ENCODE measurements at regions not wholly inside any gene's neighbourhood (a gene's known extent, or its start where the extent isn't known, plus 50 kb on each side); places are given as distances from the start of the nearest gene placed in this dataset.

- Histone ChIP-seq H3K27ac (ENCODE audit: low read depth in 2 of 2, low read length in 1 of 2) (no peak overlapping the region), H2AFZ (ENCODE audit: low read depth) (no peak overlapping the region), H3K79me2 (ENCODE audit: insufficient read depth) (no peaks in the 10 kb centered on the region), H3K4me1 (ENCODE audit: control insufficient read depth in 1 of 2, insufficient read depth in 2 of 2, low read depth in 1 of 2, low read length in 1 of 2) (no peaks in the 10 kb centered on the region), H3K27me3 (ENCODE audit: insufficient read depth) (no peaks in the 10 kb centered on the region), H3K4me3 (ENCODE audit: low read depth in 2 of 2, low read length in 1 of 2) (no peak overlapping the region), H3K9ac (no peak overlapping the region), H3K9me2 (no peaks in the 10 kb centered on the region), H3K36me3 (replicated peaks in 1 of 2; ENCODE audit: control insufficient read depth in 1 of 2, insufficient read depth in 2 of 2, low read length in 1 of 2) (no peaks in the 10 kb centered on the region), H3F3A (replicated peaks; ENCODE audit: insufficient read depth) (no peaks in the 10 kb centered on the region), H3K9me3 (no peaks in the 10 kb centered on the region), H4K20me1 (ENCODE audit: insufficient read depth) (no peaks in the 10 kb centered on the region), H3K4me2 (no peak overlapping the region)
- ChIA-PET CTCF (no interaction called here), POLR2A (no interaction called here)
- WGBS (ENCODE audit: low lambda C conversion rate) = 40% methylated on average over 7 of the region's 7 CpGs
- TF ChIP-seq USF1 (IDR thresholded peaks at IDR 0.05; ENCODE audit: borderline replicate concordance, low read depth) = no peak
- no peak for TF ChIP-seq EZH2phosphoT487 (IDR thresholded peaks at IDR 0.05; ENCODE audit: borderline replicate concordance, low read depth)
- TF ChIP-seq FOXM1 (IDR thresholded peaks at IDR 0.05; ENCODE audit: low read depth) = no peak
- TF ChIP-seq YY1 (IDR thresholded peaks at IDR 0.05; ENCODE audit: low read depth) = no peak
- no peak for TF ChIP-seq TEAD4 (IDR thresholded peaks at IDR 0.05; ENCODE audit: borderline replicate concordance, insufficient read depth)
- TF ChIP-seq FOXJ3 (CRISPR knock-in tag; IDR thresholded peaks at IDR 0.05) = no peak
- TF ChIP-seq RAD21 (IDR thresholded peaks at IDR 0.05; ENCODE audit: low read length) = no peak
- TF ChIP-seq MEF2A (IDR thresholded peaks at IDR 0.05; ENCODE audit: borderline replicate concordance, low read depth) = no peak
- TF ChIP-seq FOSL2 (IDR thresholded peaks at IDR 0.05; ENCODE audit: borderline replicate concordance, low read depth) = no peak
- no peak for TF ChIP-seq CHD2 (IDR thresholded peaks at IDR 0.05; ENCODE audit: low read length, partially characterized antibody)
- DNase-seq = no peak
Observed at GRCh38 chr2:128693743-128694029, 375.0 kb upstream of the HS6ST1 start.

GRCh38 chr2:128695646-128696220 is 377.1 kb upstream of the HS6ST1 start:
- Histone ChIP-seq H3K9me2 (no peaks in the 10 kb centered on the region), H3F3A (replicated peaks; ENCODE audit: insufficient read depth) (no peaks in the 10 kb centered on the region)
- TF ChIP-seq POLR2AphosphoS5 (IDR thresholded peaks at IDR 0.05; ENCODE audit: low read depth, low read length) (no peak), SIN3A (IDR thresholded peaks at IDR 0.05; ENCODE audit: borderline replicate concordance, low read depth, low read length) (no peak), ZBTB33 (IDR thresholded peaks at IDR 0.05; ENCODE audit: borderline replicate concordance, low read depth) (no peak), MXI1 (IDR thresholded peaks at IDR 0.05; ENCODE audit: low read depth, low read length) (no peak), FOXM1 (IDR thresholded peaks at IDR 0.05; ENCODE audit: low read depth) (no peak), USF1 (IDR thresholded peaks at IDR 0.05; ENCODE audit: borderline replicate concordance, low read depth) (no peak), ELF1 (IDR thresholded peaks at IDR 0.05) (no peak), NRF1 (IDR thresholded peaks at IDR 0.05; ENCODE audit: low read depth, low read length) (no peak), RCOR1 (IDR thresholded peaks at IDR 0.05; ENCODE audit: low read length) (no peak), EZH2phosphoT487 (IDR thresholded peaks at IDR 0.05; ENCODE audit: borderline replicate concordance, low read depth) (no peak), NFIC (IDR thresholded peaks at IDR 0.05; ENCODE audit: borderline replicate concordance) (no peak), CTCF (IDR thresholded peaks at IDR 0.05) (no peak), SMC3 (IDR thresholded peaks at IDR 0.05; ENCODE audit: low read depth, low read length) (no peak), MEF2A (IDR thresholded peaks at IDR 0.05; ENCODE audit: borderline replicate concordance, low read depth) (no peak), CHD2 (IDR thresholded peaks at IDR 0.05; ENCODE audit: low read length, partially characterized antibody) (no peak), TCF12 (IDR thresholded peaks at IDR 0.05) (no peak), MAX (IDR thresholded peaks at IDR 0.05; ENCODE audit: low read depth) (no peak)

More at GRCh38 chr2:128695646-128696220, 377.1 kb upstream of the HS6ST1 start:
- no peak overlapping the region for H2AFZ ChIP-seq (ENCODE audit: low read depth)
- no peaks in the 10 kb centered on the region for H3K4me1 ChIP-seq (ENCODE audit: control insufficient read depth in 1 of 2, insufficient read depth in 2 of 2, low read depth in 1 of 2, low read length in 1 of 2)
- CTCF ChIA-PET = no interaction called here
- H3K27ac ChIP-seq (ENCODE audit: low read depth in 2 of 2, low read length in 1 of 2) = no peak overlapping the region
- H3K36me3 ChIP-seq (replicated peaks in 1 of 2; ENCODE audit: control insufficient read depth in 1 of 2, insufficient read depth in 2 of 2, low read length in 1 of 2) = no peaks in the 10 kb centered on the region
- no peak overlapping the region for H3K4me3 ChIP-seq (ENCODE audit: low read depth in 2 of 2, low read length in 1 of 2)
- 8% methylated on average over 8 of the region's 8 CpGs for WGBS (ENCODE audit: low lambda C conversion rate)
- H3K4me2 ChIP-seq = no peak overlapping the region
- no peaks in the 10 kb centered on the region for H3K27me3 ChIP-seq (ENCODE audit: insufficient read depth)
- H4K20me1 ChIP-seq (ENCODE audit: insufficient read depth) = no peaks in the 10 kb centered on the region
- no peak for DNase-seq
- POLR2A ChIA-PET = no interaction called here
- no peaks in the 10 kb centered on the region for H3K9me3 ChIP-seq
- H3K79me2 ChIP-seq (ENCODE audit: insufficient read depth) = no peaks in the 10 kb centered on the region
- H3K9ac ChIP-seq = no peak overlapping the region

All from SK-N-SH (cell line).